WTC11 (cell line): ENCODE measurements at regions not wholly inside any gene's neighbourhood (a gene's known extent, or its start where the extent isn't known, plus 50 kb on each side); places are given as distances from the start of the nearest gene placed in this dataset.

Experiments
- ATAC-seq: fragments of 200-7000 bp; cut with Tn5 transposase; 2 replicates; pipeline ENCODE4 v1.10.0; 2021; ENCODE audit warnings: mild to moderate bottlenecking, moderate library complexity
- CTCF ChIA-PET: fragments of 300-600 bp; sonication (Branson Sonifier 250); formaldehyde crosslinking; loops from one replicate; lab custom pipeline; 2021; ENCODE audit warnings: antibody characterized with exemption; lab: Charles Lee
- POLR2A ChIA-PET: fragments of 350-600 bp; sonication (Branson Sonifier 250); formaldehyde crosslinking; loops from one replicate; lab custom pipeline; 2021; ENCODE audit warnings: antibody characterized with exemption; lab: Charles Lee
- DNase-seq: peaks from one replicate; pipeline ENCODE4 v3.0.0; 2021; ENCODE audit warnings: low spot score
- H3K27ac Mint-ChIP-seq: 2 replicates; pipeline ENCODE4 v1.8.0; 2021; ENCODE audit warnings: mixed read lengths
- H3K27me3 Mint-ChIP-seq: 2 replicates; pipeline ENCODE4 v1.8.0; 2021; ENCODE audit warnings: low read depth, mild to moderate bottlenecking, moderate library complexity, mixed read lengths
- H3K36me3 Mint-ChIP-seq: 2 replicates; pipeline ENCODE4 v1.8.0; 2021; ENCODE audit warnings: mixed read lengths
- H3K4me1 Mint-ChIP-seq: 2 replicates; pipeline ENCODE4 v1.8.0; 2022; ENCODE audit warnings: mixed read lengths
- H3K4me3 Mint-ChIP-seq: 2 replicates; pipeline ENCODE4 v1.8.0; 2021; ENCODE audit warnings: mild to moderate bottlenecking, moderate library complexity, mixed read lengths
- H3K9me3 Mint-ChIP-seq: 2 replicates; pipeline ENCODE4 v1.8.0; 2021; ENCODE audit warnings: mixed read lengths
- CREM ChIP-seq: sonication (generic); formaldehyde crosslinking; IDR thresholded peaks from 2 replicates; pipeline ENCODE4 v1.8.1; 2022; ENCODE audit warnings: mild to moderate bottlenecking, missing genetic modification reagents, moderate library complexity
- E2F5 ChIP-seq: sonication (generic); formaldehyde crosslinking; IDR thresholded peaks from 2 replicates; pipeline ENCODE4 v1.8.1; 2022; ENCODE audit warnings: mild to moderate bottlenecking, moderate library complexity, missing genetic modification reagents
- ELF4 ChIP-seq: sonication (generic); formaldehyde crosslinking; IDR thresholded peaks from 2 replicates; pipeline ENCODE4 v1.8.1; 2022; ENCODE audit warnings: low read depth, mild to moderate bottlenecking, moderate library complexity, missing genetic modification reagents
- HMGXB4 ChIP-seq: sonication (generic); formaldehyde crosslinking; IDR thresholded peaks from 2 replicates; pipeline ENCODE4 v1.8.1; 2023; ENCODE audit warnings: mild to moderate bottlenecking, moderate library complexity, missing genetic modification reagents
- JAZF1 ChIP-seq: fragments of 250-450 bp; sonication (Bioruptor Pico); IDR thresholded peaks from 2 replicates; pipeline ENCODE4 v1.9.0; 2021; ENCODE audit warnings: moderate library complexity, mild to moderate bottlenecking, inconsistent platforms
- KAT7 ChIP-seq: sonication (generic); formaldehyde crosslinking; IDR thresholded peaks from 2 replicates; pipeline ENCODE4 v1.8.1; 2023; ENCODE audit warnings: missing genetic modification reagents, mild to moderate bottlenecking, borderline replicate concordance
- MXD4 ChIP-seq: fragments of 250-450 bp; sonication (Bioruptor Pico); IDR thresholded peaks from 2 replicates; pipeline ENCODE4 v1.8.0; 2021; ENCODE audit warnings: mild to moderate bottlenecking, moderate library complexity, borderline replicate concordance
- MYBL2 ChIP-seq: sonication (generic); formaldehyde crosslinking; IDR thresholded peaks from 2 replicates; pipeline ENCODE4 v1.8.1; 2023; ENCODE audit warnings: mild to moderate bottlenecking, moderate library complexity, missing genetic modification reagents
- OVOL2 ChIP-seq: fragments of 250-450 bp; sonication (Bioruptor Pico); IDR thresholded peaks from 2 replicates; pipeline ENCODE4 v1.9.0; 2021; ENCODE audit warnings: mild to moderate bottlenecking, borderline replicate concordance
- PRRX2 ChIP-seq: fragments of 250-450 bp; sonication (Bioruptor Pico); IDR thresholded peaks from 2 replicates; pipeline ENCODE4 v1.8.0; 2021; ENCODE audit warnings: mild to moderate bottlenecking
- RORB ChIP-seq: fragments of 250-450 bp; sonication (Bioruptor Pico); IDR thresholded peaks from 2 replicates; pipeline ENCODE4 v1.9.0; 2021; ENCODE audit warnings: mild to moderate bottlenecking
- ZBTB43 ChIP-seq: sonication (generic); formaldehyde crosslinking; IDR thresholded peaks from 2 replicates; pipeline ENCODE4 v1.8.1; 2023; ENCODE audit warnings: mild to moderate bottlenecking, missing genetic modification reagents
- ZNF232 ChIP-seq: sonication (generic); formaldehyde crosslinking; IDR thresholded peaks from 2 replicates; pipeline ENCODE4 v1.8.0; 2022; ENCODE audit warnings: mild to moderate bottlenecking, missing genetic modification reagents
- ZNF263 ChIP-seq: sonication (generic); formaldehyde crosslinking; IDR thresholded peaks from 2 replicates; pipeline ENCODE4 v1.8.1; 2022; ENCODE audit warnings: low read depth, mild to moderate bottlenecking, moderate library complexity, missing genetic modification reagents
- TF ChIP-seq, protein P1 (sequence below): fragments of 250-450 bp; sonication (Bioruptor Pico); IDR thresholded peaks from 2 replicates; pipeline ENCODE4 v1.9.0; 2021; ENCODE audit warnings: mild to moderate bottlenecking
- TF ChIP-seq, protein P2 (sequence below): sonication (generic); formaldehyde crosslinking; IDR thresholded peaks from 2 replicates; pipeline ENCODE4 v1.8.1; 2022; ENCODE audit warnings: missing genetic modification reagents, borderline replicate concordance
- TF ChIP-seq, protein P3 (sequence below): sonication (generic); formaldehyde crosslinking; IDR thresholded peaks from 2 replicates; pipeline ENCODE4 v1.8.1; 2023; ENCODE audit warnings: mild to moderate bottlenecking, missing genetic modification reagents, moderate library complexity
- TF ChIP-seq, protein P4 (sequence below): sonication (generic); formaldehyde crosslinking; IDR thresholded peaks from 2 replicates; pipeline ENCODE4 v1.8.1; 2022; ENCODE audit warnings: mild to moderate bottlenecking, missing genetic modification reagents, moderate library complexity, borderline replicate concordance
- TF ChIP-seq, protein P5 (sequence below): fragments of 250-450 bp; sonication (Bioruptor Pico); conservative IDR thresholded peaks from 2 replicates; pipeline ENCODE4 v1.9.0; 2021; ENCODE audit warnings: mild to moderate bottlenecking

- CTCF ChIA-PET, result no interaction called here
- H3K36me3 Mint-ChIP-seq, result no peaks in the 10 kb centered on the region
Observed at GRCh38 chr13:105063676-105064075, 1471.8 kb downstream of the EFNB2 start.

DNA sequence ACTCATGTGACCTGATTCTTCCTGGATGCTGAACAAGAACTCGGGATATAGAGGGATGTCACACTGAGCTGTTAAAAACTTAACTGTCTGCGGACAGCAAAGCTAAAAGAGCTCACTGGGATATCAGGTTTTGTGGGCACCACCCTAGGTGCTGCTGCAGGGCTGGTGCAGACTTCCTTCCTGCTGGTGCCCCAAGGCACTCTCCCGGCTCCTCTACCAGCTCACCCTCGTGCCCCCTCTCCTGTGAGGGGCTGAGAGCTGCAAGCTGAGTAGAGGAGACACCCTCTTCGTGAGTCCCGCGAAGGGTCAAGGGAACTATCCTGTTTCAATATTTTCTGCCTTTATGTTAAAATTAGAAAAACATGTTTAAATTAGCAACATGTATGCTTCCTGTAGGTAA is 1475.7 kb downstream of the EFNB2 start:
- H3K4me3 Mint-ChIP-seq, result no peak overlapping the region
- TF ChIP-seq, protein P1, sequence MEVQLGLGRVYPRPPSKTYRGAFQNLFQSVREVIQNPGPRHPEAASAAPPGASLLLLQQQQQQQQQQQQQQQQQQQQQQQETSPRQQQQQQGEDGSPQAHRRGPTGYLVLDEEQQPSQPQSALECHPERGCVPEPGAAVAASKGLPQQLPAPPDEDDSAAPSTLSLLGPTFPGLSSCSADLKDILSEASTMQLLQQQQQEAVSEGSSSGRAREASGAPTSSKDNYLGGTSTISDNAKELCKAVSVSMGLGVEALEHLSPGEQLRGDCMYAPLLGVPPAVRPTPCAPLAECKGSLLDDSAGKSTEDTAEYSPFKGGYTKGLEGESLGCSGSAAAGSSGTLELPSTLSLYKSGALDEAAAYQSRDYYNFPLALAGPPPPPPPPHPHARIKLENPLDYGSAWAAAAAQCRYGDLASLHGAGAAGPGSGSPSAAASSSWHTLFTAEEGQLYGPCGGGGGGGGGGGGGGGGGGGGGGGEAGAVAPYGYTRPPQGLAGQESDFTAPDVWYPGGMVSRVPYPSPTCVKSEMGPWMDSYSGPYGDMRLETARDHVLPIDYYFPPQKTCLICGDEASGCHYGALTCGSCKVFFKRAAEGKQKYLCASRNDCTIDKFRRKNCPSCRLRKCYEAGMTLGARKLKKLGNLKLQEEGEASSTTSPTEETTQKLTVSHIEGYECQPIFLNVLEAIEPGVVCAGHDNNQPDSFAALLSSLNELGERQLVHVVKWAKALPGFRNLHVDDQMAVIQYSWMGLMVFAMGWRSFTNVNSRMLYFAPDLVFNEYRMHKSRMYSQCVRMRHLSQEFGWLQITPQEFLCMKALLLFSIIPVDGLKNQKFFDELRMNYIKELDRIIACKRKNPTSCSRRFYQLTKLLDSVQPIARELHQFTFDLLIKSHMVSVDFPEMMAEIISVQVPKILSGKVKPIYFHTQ (CRISPR knock-in tag), result no peak
- TF ChIP-seq, protein P2, sequence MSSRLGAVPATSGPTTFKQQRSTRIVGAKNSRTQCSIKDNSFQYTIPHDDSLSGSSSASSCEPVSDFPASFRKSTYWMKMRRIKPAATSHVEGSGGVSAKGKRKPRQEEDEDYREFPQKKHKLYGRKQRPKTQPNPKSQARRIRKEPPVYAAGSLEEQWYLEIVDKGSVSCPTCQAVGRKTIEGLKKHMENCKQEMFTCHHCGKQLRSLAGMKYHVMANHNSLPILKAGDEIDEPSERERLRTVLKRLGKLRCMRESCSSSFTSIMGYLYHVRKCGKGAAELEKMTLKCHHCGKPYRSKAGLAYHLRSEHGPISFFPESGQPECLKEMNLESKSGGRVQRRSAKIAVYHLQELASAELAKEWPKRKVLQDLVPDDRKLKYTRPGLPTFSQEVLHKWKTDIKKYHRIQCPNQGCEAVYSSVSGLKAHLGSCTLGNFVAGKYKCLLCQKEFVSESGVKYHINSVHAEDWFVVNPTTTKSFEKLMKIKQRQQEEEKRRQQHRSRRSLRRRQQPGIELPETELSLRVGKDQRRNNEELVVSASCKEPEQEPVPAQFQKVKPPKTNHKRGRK (CRISPR knock-in tag), result no peak
- TF ChIP-seq, protein P3, sequence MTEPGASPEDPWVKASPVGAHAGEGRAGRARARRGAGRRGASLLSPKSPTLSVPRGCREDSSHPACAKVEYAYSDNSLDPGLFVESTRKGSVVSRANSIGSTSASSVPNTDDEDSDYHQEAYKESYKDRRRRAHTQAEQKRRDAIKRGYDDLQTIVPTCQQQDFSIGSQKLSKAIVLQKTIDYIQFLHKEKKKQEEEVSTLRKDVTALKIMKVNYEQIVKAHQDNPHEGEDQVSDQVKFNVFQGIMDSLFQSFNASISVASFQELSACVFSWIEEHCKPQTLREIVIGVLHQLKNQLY (CRISPR knock-in tag), result no peak
- TF ChIP-seq, protein P4, sequence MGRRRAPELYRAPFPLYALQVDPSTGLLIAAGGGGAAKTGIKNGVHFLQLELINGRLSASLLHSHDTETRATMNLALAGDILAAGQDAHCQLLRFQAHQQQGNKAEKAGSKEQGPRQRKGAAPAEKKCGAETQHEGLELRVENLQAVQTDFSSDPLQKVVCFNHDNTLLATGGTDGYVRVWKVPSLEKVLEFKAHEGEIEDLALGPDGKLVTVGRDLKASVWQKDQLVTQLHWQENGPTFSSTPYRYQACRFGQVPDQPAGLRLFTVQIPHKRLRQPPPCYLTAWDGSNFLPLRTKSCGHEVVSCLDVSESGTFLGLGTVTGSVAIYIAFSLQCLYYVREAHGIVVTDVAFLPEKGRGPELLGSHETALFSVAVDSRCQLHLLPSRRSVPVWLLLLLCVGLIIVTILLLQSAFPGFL, result no peak
- TF ChIP-seq, protein P5, sequence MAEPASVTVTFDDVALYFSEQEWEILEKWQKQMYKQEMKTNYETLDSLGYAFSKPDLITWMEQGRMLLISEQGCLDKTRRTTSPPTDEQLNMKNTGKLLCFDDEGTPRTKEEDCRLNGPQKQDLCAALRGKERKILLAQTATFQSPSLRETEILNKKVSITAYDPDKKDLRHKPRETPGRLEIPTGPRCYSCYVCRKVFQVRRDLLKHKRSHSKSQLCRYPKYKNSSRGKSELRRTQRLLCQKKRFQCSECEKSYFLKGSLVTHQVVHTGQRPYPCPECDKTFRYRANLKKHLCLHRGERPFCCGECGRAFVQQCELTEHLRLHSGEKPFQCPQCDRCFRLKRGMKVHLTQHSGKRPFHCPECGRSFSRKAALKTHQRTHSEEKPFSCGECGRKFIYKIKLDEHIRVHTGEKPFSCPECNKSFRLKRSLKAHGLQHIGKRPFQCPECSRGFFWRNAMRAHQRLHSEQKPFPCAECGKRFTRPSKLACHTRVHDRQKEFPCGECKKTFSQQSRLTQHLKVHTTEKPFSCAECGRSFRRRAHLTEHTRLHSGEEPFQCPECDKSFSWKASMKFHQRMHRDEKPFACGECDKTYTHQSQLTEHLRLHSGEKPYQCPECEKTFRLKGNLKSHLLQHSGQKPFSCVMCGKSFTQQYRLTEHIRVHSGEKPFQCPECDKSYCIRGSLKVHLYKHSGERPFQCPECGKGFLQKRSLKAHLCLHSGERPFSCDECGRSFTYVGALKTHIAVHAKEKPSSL, result no peak
- no peak for TF ChIP-seq MYBL2 (CRISPR knock-in tag)
- no peak for TF ChIP-seq RORB (CRISPR knock-in tag)
- no peak for TF ChIP-seq PRRX2
- TF ChIP-seq OVOL2 (CRISPR knock-in tag), result no peak
- TF ChIP-seq ZNF263 (CRISPR knock-in tag), result no peak
- TF ChIP-seq ZNF232 (CRISPR knock-in tag), result no peak
- TF ChIP-seq HMGXB4, result no peak
- TF ChIP-seq ZBTB43 (CRISPR knock-in tag), result no peak
- no peak for TF ChIP-seq CREM (CRISPR knock-in tag)
- no peak for TF ChIP-seq JAZF1 (CRISPR knock-in tag)
- no peak for TF ChIP-seq ELF4 (CRISPR knock-in tag)

More at GRCh38 chr13:105063676-105064075, 1471.8 kb downstream of the EFNB2 start:
- no peak for TF ChIP-seq MXD4 (CRISPR knock-in tag)
- no peak for TF ChIP-seq E2F5
- no peak for TF ChIP-seq ZNF263 (CRISPR knock-in tag)
- no peak for TF ChIP-seq KAT7 (CRISPR knock-in tag)
- no peak for TF ChIP-seq CREM (CRISPR knock-in tag)
- no peaks in the 10 kb centered on the region for H3K9me3 Mint-ChIP-seq
- ATAC-seq (no peak), DNase-seq (no peak)
- no peak overlapping the region for H3K27ac Mint-ChIP-seq
- no peaks in the 10 kb centered on the region for H3K4me1 Mint-ChIP-seq
- no peak overlapping the region for H3K4me3 Mint-ChIP-seq
- no peaks in the 10 kb centered on the region for H3K27me3 Mint-ChIP-seq
- POLR2A ChIA-PET, result no interaction called here

More for the DNA sequence above, 1475.7 kb downstream of the EFNB2 start:
- ATAC-seq (peak; percentile 62), DNase-seq (no peak)
- ChIA-PET POLR2A (no interaction called here), CTCF (no interaction called here)
- H3K36me3 Mint-ChIP-seq, result no peaks in the 10 kb centered on the region
- H3K9me3 Mint-ChIP-seq, result no peaks in the 10 kb centered on the region
- H3K4me1 Mint-ChIP-seq, result no peaks in the 10 kb centered on the region
- no peaks in the 10 kb centered on the region for H3K27me3 Mint-ChIP-seq
- H3K27ac Mint-ChIP-seq, result no peak overlapping the region
